Right lung (tissue), 2 donors: ENCODE measurements at regions not wholly inside any gene's neighbourhood (a gene's known extent, or its start where the extent isn't known, plus 50 kb on each side); places are given as distances from the start of the nearest gene placed in this dataset.
"Not testable (repeated sequence)": the region's sequence is repeated elsewhere in the genome, so short reads cannot be mapped to it uniquely, and the experiment has no call there.

Experiments
- DNase-seq, 2 donors: peaks; one replicate each; pipeline ENCODE4 v3.0.0-alpha.2; 2013

- DNase-seq, result no peak
Measured at GRCh38 chr21:14826630-14827029, 238.2 kb downstream of the NRIP1 start.

- no peak for DNase-seq
Measured at GRCh38 chr21:14825514-14825974, 239.3 kb downstream of the NRIP1 start.

GRCh38 chr21:14824126-14824525, 240.7 kb downstream of the NRIP1 start:
- no peak for DNase-seq

GRCh38 chr21:14817311-14817710, 247.5 kb downstream of the NRIP1 start:
- DNase-seq, result no peak

GRCh38 chr21:14814991-14815390, 249.8 kb downstream of the NRIP1 start:
- no peak for DNase-seq

- no peak for DNase-seq
Measured at GRCh38 chr21:14814282-14814681, 250.5 kb downstream of the NRIP1 start.

GRCh38 chr21:14804170-14804569, 258.1 kb upstream of the SAMSN1 start:
- DNase-seq, result not testable (repeated sequence)

- DNase-seq, result no peak
Measured at GRCh38 chr21:14797543-14797942, 251.4 kb upstream of the SAMSN1 start.

- DNase-seq, result no peak
Measured at GRCh38 chr21:14787312-14787711, 241.2 kb upstream of the SAMSN1 start.

- DNase-seq, result no peak
Measured at GRCh38 chr21:14785679-14786078, 239.6 kb upstream of the SAMSN1 start.

GRCh38 chr21:14773777-14774345, 227.7 kb upstream of the SAMSN1 start:
- no peak for DNase-seq

- no peak for DNase-seq
Measured at GRCh38 chr21:14771593-14771992, 225.5 kb upstream of the SAMSN1 start.

- DNase-seq, result no peak
Measured at GRCh38 chr21:14768042-14768441, 221.9 kb upstream of the SAMSN1 start.

- no peak for DNase-seq
Measured at GRCh38 chr21:14767192-14767852, 221.2 kb upstream of the SAMSN1 start.

- no peak for DNase-seq
Measured at GRCh38 chr21:14766241-14766640, 220.1 kb upstream of the SAMSN1 start.

GRCh38 chr21:14763695-14764064, 217.6 kb upstream of the SAMSN1 start:
- DNase-seq, result no peak

GRCh38 chr21:14762734-14763694, 216.9 kb upstream of the SAMSN1 start:
- no peak for DNase-seq

- DNase-seq, result no peak
Measured at GRCh38 chr21:14762327-14762726, 216.2 kb upstream of the SAMSN1 start.

GRCh38 chr21:14759285-14759684, 213.2 kb upstream of the SAMSN1 start:
- DNase-seq, result no peak

- DNase-seq, result no peak
Measured at GRCh38 chr21:14758849-14759248, 212.7 kb upstream of the SAMSN1 start.

- DNase-seq, result no peak
Measured at GRCh38 chr21:14757533-14758327, 211.6 kb upstream of the SAMSN1 start.

GRCh38 chr21:14755086-14755485, 209.0 kb upstream of the SAMSN1 start:
- no peak for DNase-seq
